HCT116 (cell line): ENCODE measurements at regions not wholly inside any gene's neighbourhood (a gene's known extent, or its start where the extent isn't known, plus 50 kb on each side); places are given as distances from the start of the nearest gene placed in this dataset.
A peak's percentile ranks its signal among the peaks of the same experiment; 100 is the strongest.

Source experiments
- EZH2 ChIP-seq: fragments of 200-600 bp; sonication (generic); IDR thresholded peaks from 2 replicates; pipeline ENCODE4 v1.6.1; 2017; ENCODE audit warnings: antibody characterized with exemption, mixed run types
- EZH2phosphoT487 ChIP-seq: fragments of 200-600 bp; IDR thresholded peaks from 2 replicates; pipeline ENCODE4 v1.6.1; 2018; ENCODE audit warnings: antibody characterized with exemption, borderline replicate concordance
- FOSL1 ChIP-seq: IDR thresholded peaks from 2 replicates; pipeline ENCODE4 v1.6.1; 2012; ENCODE audit warnings: low read depth
- POLR2A ChIP-seq: IDR thresholded peaks from 2 replicates; pipeline ENCODE4 v1.7.0; 2011; ENCODE audit warnings: borderline replicate concordance; ENCODE audit not compliant: insufficient read depth, insufficient read length; ENCODE audit errors: extremely low read depth
- POLR2AphosphoS5 ChIP-seq: IDR thresholded peaks from 2 replicates; pipeline ENCODE4 v1.6.1; 2011; ENCODE audit warnings: mild to moderate bottlenecking, low read depth, low read length, moderate library complexity
- TF ChIP-seq, protein P1 (sequence below), 3 experiments: fragments of 200-600 bp in 1 of 3; sonication (generic) in 1 of 3; IDR thresholded peaks in 2 of 3; conservative IDR thresholded peaks in 1 of 3; 2 replicates each; pipeline ENCODE4 v1.5.1; 2012 to 2017; ENCODE audit warnings: low read depth in 2 of 3, low read length in 2 of 3, antibody characterized with exemption in 1 of 3, borderline replicate concordance in 1 of 3, control low read depth in 1 of 3, mild to moderate bottlenecking in 1 of 3, mixed read lengths in 1 of 3, mixed run types in 1 of 3, moderate library complexity in 1 of 3; ENCODE audit not compliant: insufficient read depth in 1 of 3

DNA sequence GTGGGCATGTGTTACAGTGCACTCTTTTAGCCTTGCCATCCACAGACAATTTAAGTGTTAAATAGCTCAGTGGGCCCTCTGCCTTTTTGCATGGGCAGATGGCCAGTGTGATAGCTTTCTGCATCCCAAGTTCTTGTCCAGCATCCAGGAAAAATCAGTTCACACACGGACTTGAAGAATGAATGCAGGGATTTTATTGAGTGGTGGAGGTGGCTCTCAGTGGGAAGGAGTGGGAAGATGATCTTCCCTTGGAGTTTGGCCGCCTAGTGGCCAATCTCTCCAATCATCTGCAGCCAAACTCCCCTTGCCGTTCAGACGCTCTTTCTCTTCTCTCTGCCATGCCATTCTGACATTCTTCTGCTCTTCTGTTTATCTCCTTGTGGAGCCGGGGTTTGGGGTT lies 322.4 kb upstream of the GRAMD2B start:
- TF ChIP-seq, protein P1, sequence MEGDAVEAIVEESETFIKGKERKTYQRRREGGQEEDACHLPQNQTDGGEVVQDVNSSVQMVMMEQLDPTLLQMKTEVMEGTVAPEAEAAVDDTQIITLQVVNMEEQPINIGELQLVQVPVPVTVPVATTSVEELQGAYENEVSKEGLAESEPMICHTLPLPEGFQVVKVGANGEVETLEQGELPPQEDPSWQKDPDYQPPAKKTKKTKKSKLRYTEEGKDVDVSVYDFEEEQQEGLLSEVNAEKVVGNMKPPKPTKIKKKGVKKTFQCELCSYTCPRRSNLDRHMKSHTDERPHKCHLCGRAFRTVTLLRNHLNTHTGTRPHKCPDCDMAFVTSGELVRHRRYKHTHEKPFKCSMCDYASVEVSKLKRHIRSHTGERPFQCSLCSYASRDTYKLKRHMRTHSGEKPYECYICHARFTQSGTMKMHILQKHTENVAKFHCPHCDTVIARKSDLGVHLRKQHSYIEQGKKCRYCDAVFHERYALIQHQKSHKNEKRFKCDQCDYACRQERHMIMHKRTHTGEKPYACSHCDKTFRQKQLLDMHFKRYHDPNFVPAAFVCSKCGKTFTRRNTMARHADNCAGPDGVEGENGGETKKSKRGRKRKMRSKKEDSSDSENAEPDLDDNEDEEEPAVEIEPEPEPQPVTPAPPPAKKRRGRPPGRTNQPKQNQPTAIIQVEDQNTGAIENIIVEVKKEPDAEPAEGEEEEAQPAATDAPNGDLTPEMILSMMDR (IDR thresholded peaks at IDR 0.05 in 2 of 3, conservative IDR thresholded peaks at IDR 0.05 in 1 of 3; ENCODE audit: borderline replicate concordance in 1 of 3, insufficient read depth in 1 of 3, low read depth in 2 of 3, low read length in 2 of 3), result peak in 2 of 3 experiments; percentile 48 to 54; a peak in 4 of 6 replicates
- TF ChIP-seq EZH2 (no peak), FOSL1 (no peak), POLR2AphosphoS5 (no peak), POLR2A (no peak), EZH2phosphoT487 (no peak)
